ENCODE measurements at regions not wholly inside any gene's neighbourhood (a gene's known extent, or its start where the extent isn't known, plus 50 kb on each side); places are given as distances from the start of the nearest gene placed in this dataset.

- DNase-seq, result no peak
These were observed 288.9 kb downstream of the CDK5RAP2 start for GRCh38 chr9:120291050-120291449.

GRCh38 chr9:120289990-120290975, 289.7 kb downstream of the CDK5RAP2 start:
- no peak for DNase-seq

- DNase-seq, result no peak
These were observed 290.9 kb downstream of the CDK5RAP2 start for GRCh38 chr9:120289098-120289497.

GRCh38 chr9:120286530-120286929, 293.4 kb downstream of the CDK5RAP2 start:
- DNase-seq, result no peak

GRCh38 chr9:120284821-120285220, 295.1 kb downstream of the CDK5RAP2 start:
- DNase-seq, result no peak

- no peak for DNase-seq
These were observed 298.3 kb downstream of the CDK5RAP2 start for GRCh38 chr9:120281665-120282064.

GRCh38 chr9:120267929-120268328, 312.0 kb downstream of the CDK5RAP2 start:
- no peak for DNase-seq

GRCh38 chr9:120265791-120266190, 314.2 kb downstream of the CDK5RAP2 start:
- DNase-seq, result no peak

GRCh38 chr9:120264528-120264927, 315.4 kb downstream of the CDK5RAP2 start:
- no peak for DNase-seq

GRCh38 chr9:120263836-120264235, 316.1 kb downstream of the CDK5RAP2 start:
- DNase-seq, result no peak

GRCh38 chr9:120261419-120261818, 318.5 kb downstream of the CDK5RAP2 start:
- DNase-seq, result no peak

- no peak for DNase-seq
These were observed 320.9 kb downstream of the CDK5RAP2 start for GRCh38 chr9:120259100-120259499.

- no peak for DNase-seq
These were observed 321.9 kb downstream of the CDK5RAP2 start for GRCh38 chr9:120258096-120258495.

GRCh38 chr9:120257483-120257882, 322.5 kb downstream of the CDK5RAP2 start:
- DNase-seq, result no peak

GRCh38 chr9:120256146-120256545, 323.8 kb downstream of the CDK5RAP2 start:
- no peak for DNase-seq

- no peak for DNase-seq
These were observed 327.7 kb downstream of the CDK5RAP2 start for GRCh38 chr9:120252248-120252647.

GRCh38 chr9:120242116-120242811, 337.7 kb downstream of the CDK5RAP2 start:
- DNase-seq, result no peak

GRCh38 chr9:120236596-120236995, 343.4 kb downstream of the CDK5RAP2 start:
- DNase-seq, result no peak

GRCh38 chr9:120235081-120235480, 344.9 kb downstream of the CDK5RAP2 start:
- no peak for DNase-seq

- no peak for DNase-seq
These were observed 349.7 kb downstream of the CDK5RAP2 start for GRCh38 chr9:120230227-120230626.

- no peak for DNase-seq
These were observed 358.1 kb downstream of the CDK5RAP2 start for GRCh38 chr9:120221844-120222243.

- DNase-seq, result no peak
These were observed 365.6 kb downstream of the CDK5RAP2 start for GRCh38 chr9:120214332-120214731.

GRCh38 chr9:120212853-120213200, 367.1 kb downstream of the CDK5RAP2 start:
- no peak for DNase-seq

Data from hematopoietic multipotent progenitor cell treated with erythropoietin and hydrocortisone succinate and interleukin-3 and kit ligand, for 6 days (in vitro differentiated cells).